ENCODE measurements at regions not wholly inside any gene's neighbourhood (a gene's known extent, or its start where the extent isn't known, plus 50 kb on each side); places are given as distances from the start of the nearest gene placed in this dataset.
"Not testable (repeated sequence)": the region's sequence is repeated elsewhere in the genome, so short reads cannot be mapped to it uniquely, and the experiment has no call there.

- H3K4me3 ChIP-seq (ENCODE audit: low read length) = no peak overlapping the region
- H3K9me3 ChIP-seq (replicated peaks; ENCODE audit: low read length) = no peaks in the 10 kb centered on the region
- H3K36me3 ChIP-seq (ENCODE audit: insufficient read depth, low read length) = no peaks in the 10 kb centered on the region
- no peak overlapping the region for H3K9ac ChIP-seq (ENCODE audit: low read depth, low read length)
- no peaks in the 10 kb centered on the region for H3K4me1 ChIP-seq (ENCODE audit: control insufficient read depth, insufficient read depth, low read length)
- H3K4me2 ChIP-seq (ENCODE audit: low read length) = no peak overlapping the region
- H3K27me3 ChIP-seq (ENCODE audit: control insufficient read depth, insufficient read depth, low read length) = no peaks in the 10 kb centered on the region
Measured at GRCh38 chr4:160026721-160027120, 923.8 kb downstream of the RAPGEF2 start.

DNA sequence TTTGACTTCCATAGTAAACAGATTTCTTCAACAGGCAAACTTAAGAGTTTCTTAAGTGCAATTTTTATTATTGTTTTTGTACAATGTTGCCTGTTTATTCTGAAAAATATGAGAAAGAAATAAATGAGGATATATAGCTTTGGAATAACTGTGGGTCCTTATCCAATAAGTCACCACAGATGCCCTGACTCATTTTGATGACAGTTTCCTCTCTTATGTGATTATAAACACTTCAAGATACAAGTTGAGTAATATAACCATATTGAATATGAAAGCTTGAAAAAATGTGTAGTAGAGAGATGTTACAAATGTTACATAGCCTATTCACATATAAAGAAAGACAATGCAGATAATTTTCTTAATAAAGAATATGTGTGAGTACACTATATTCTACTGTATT is 931.6 kb downstream of the RAPGEF2 start:
- Histone ChIP-seq H3K4me2 (ENCODE audit: low read length) (no peak overlapping the region), H3K4me3 (ENCODE audit: low read length) (no peak overlapping the region), H3K36me3 (ENCODE audit: insufficient read depth, low read length) (no peaks in the 10 kb centered on the region), H3K4me1 (ENCODE audit: control insufficient read depth, insufficient read depth, low read length) (peaks cover 6% of the 10 kb centered on the region), H3K27me3 (ENCODE audit: control insufficient read depth, insufficient read depth, low read length) (no peaks in the 10 kb centered on the region), H3K9ac (ENCODE audit: low read depth, low read length) (no peak overlapping the region), H3K9me3 (replicated peaks; ENCODE audit: low read length) (no peaks in the 10 kb centered on the region)

GRCh38 chr4:160038615-160039014 is 935.7 kb downstream of the RAPGEF2 start:
- Histone ChIP-seq H3K4me2 (ENCODE audit: low read length) (no peak overlapping the region), H3K9me3 (replicated peaks; ENCODE audit: low read length) (no peaks in the 10 kb centered on the region), H3K4me1 (ENCODE audit: control insufficient read depth, insufficient read depth, low read length) (peaks cover 6% of the 10 kb centered on the region), H3K4me3 (ENCODE audit: low read length) (no peak overlapping the region), H3K36me3 (ENCODE audit: insufficient read depth, low read length) (no peaks in the 10 kb centered on the region), H3K27me3 (ENCODE audit: control insufficient read depth, insufficient read depth, low read length) (no peaks in the 10 kb centered on the region), H3K9ac (ENCODE audit: low read depth, low read length) (no peak overlapping the region)

DNA sequence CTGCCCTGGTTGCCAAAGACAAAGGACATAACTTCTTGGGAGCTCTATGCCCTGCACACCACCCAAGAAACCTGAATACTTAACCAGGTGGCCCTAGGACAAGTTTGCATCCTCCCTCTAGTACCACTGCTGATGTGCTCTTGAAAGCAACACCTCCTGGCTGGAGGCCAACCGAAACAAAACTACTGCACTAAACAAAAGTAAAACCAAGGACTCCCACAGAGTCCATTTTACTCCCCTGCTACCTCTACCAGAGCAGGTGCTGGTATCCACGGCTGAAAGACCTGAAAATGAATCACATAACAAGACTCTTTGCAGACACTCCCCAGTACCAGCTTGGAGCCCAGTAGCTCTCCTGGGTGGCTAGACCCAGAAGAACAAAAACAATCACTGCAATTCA is 941.8 kb downstream of the RAPGEF2 start:
- peaks cover 3% of the 10 kb centered on the region for H3K9me3 ChIP-seq (replicated peaks; ENCODE audit: low read length)
- H3K4me1 ChIP-seq (ENCODE audit: control insufficient read depth, insufficient read depth, low read length) = no peaks in the 10 kb centered on the region
- no peaks in the 10 kb centered on the region for H3K36me3 ChIP-seq (ENCODE audit: insufficient read depth, low read length)
- no peak overlapping the region for H3K4me2 ChIP-seq (ENCODE audit: low read length)
- H3K27me3 ChIP-seq (ENCODE audit: control insufficient read depth, insufficient read depth, low read length) = no peaks in the 10 kb centered on the region
- no peak overlapping the region for H3K9ac ChIP-seq (ENCODE audit: low read depth, low read length)
- no peak overlapping the region for H3K4me3 ChIP-seq (ENCODE audit: low read length)

- Histone ChIP-seq H3K4me2 (ENCODE audit: low read length) (no peak overlapping the region), H3K27me3 (ENCODE audit: control insufficient read depth, insufficient read depth, low read length) (no peaks in the 10 kb centered on the region), H3K9me3 (replicated peaks; ENCODE audit: low read length) (no peaks in the 10 kb centered on the region), H3K9ac (ENCODE audit: low read depth, low read length) (no peak overlapping the region), H3K4me1 (ENCODE audit: control insufficient read depth, insufficient read depth, low read length) (no peaks in the 10 kb centered on the region), H3K4me3 (ENCODE audit: low read length) (no peak overlapping the region), H3K36me3 (ENCODE audit: insufficient read depth, low read length) (no peaks in the 10 kb centered on the region)
Measured at GRCh38 chr4:160082432-160083207, 979.7 kb downstream of the RAPGEF2 start.

DNA sequence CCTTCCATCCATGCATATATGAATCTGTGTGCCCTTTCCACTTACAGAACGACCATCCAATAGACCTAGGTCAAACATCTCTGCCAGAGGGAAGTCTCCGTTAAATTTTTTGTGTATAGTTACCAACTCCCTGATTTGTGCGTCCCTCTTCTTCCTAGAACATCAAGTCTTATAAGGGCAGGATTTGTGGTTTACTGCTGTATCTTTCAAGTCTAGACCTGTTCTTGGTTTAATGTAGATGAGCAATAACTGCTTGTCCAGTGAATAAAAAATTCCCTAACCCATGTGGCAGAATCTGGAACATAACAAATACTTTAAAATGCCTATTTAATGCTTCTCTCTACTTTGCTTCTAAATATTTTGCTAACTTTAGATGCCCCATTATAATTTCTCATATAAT is 988.8 kb downstream of the RAPGEF2 start:
- Histone ChIP-seq H3K4me2 (ENCODE audit: low read length) (no peak overlapping the region), H3K9ac (ENCODE audit: low read depth, low read length) (no peak overlapping the region), H3K4me3 (ENCODE audit: low read length) (no peak overlapping the region), H3K4me1 (ENCODE audit: control insufficient read depth, insufficient read depth, low read length) (no peaks in the 10 kb centered on the region), H3K36me3 (ENCODE audit: insufficient read depth, low read length) (no peaks in the 10 kb centered on the region), H3K9me3 (replicated peaks; ENCODE audit: low read length) (no peaks in the 10 kb centered on the region), H3K27me3 (ENCODE audit: control insufficient read depth, insufficient read depth, low read length) (no peaks in the 10 kb centered on the region)

GRCh38 chr4:160100316-160100715 is 997.4 kb downstream of the RAPGEF2 start:
- Histone ChIP-seq H3K9me3 (replicated peaks; ENCODE audit: low read length) (no peaks in the 10 kb centered on the region), H3K4me3 (ENCODE audit: low read length) (no peak overlapping the region), H3K36me3 (ENCODE audit: insufficient read depth, low read length) (no peaks in the 10 kb centered on the region), H3K27me3 (ENCODE audit: control insufficient read depth, insufficient read depth, low read length) (no peaks in the 10 kb centered on the region), H3K4me1 (ENCODE audit: control insufficient read depth, insufficient read depth, low read length) (no peaks in the 10 kb centered on the region), H3K9ac (ENCODE audit: low read depth, low read length) (no peak overlapping the region), H3K4me2 (ENCODE audit: low read length) (no peak overlapping the region)

DNA sequence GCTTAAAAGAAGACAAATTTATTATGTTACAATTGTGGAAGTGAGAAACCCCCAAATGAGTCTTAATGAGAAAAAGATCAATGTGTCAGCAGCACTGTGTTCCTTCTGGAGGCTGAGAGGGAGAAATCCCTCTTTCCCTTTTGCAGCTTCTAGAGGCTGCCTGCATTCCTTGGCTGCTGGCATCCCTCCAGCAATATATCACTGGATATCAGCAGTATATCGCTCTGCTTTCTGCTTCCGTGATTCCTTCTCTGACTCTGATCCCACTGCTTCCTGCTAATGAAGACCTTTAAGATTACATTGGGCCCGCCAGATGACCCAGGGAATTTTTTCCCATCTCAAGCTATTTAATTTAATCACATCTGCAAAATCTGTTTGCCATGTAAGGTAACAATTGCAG is 1008.0 kb downstream of the RAPGEF2 start:
- Histone ChIP-seq H3K9ac (ENCODE audit: low read depth, low read length) (no peak overlapping the region), H3K4me1 (ENCODE audit: control insufficient read depth, insufficient read depth, low read length) (no peaks in the 10 kb centered on the region), H3K9me3 (replicated peaks; ENCODE audit: low read length) (peaks cover 4% of the 10 kb centered on the region), H3K4me3 (ENCODE audit: low read length) (no peak overlapping the region), H3K4me2 (ENCODE audit: low read length) (no peak overlapping the region), H3K27me3 (ENCODE audit: control insufficient read depth, insufficient read depth, low read length) (no peaks in the 10 kb centered on the region), H3K36me3 (ENCODE audit: insufficient read depth, low read length) (no peaks in the 10 kb centered on the region)

- H3K4me3 ChIP-seq (ENCODE audit: low read length) = no peak overlapping the region
- H3K9me3 ChIP-seq (replicated peaks; ENCODE audit: low read length) = no peaks in the 10 kb centered on the region
- H3K4me2 ChIP-seq (ENCODE audit: low read length) = no peak overlapping the region
- no peaks in the 10 kb centered on the region for H3K4me1 ChIP-seq (ENCODE audit: control insufficient read depth, insufficient read depth, low read length)
- H3K9ac ChIP-seq (ENCODE audit: low read depth, low read length) = no peak overlapping the region
- no peaks in the 10 kb centered on the region for H3K27me3 ChIP-seq (ENCODE audit: control insufficient read depth, insufficient read depth, low read length)
- H3K36me3 ChIP-seq (ENCODE audit: insufficient read depth, low read length) = no peaks in the 10 kb centered on the region
Measured at GRCh38 chr4:160117686-160118085, 1014.8 kb downstream of the RAPGEF2 start.

DNA sequence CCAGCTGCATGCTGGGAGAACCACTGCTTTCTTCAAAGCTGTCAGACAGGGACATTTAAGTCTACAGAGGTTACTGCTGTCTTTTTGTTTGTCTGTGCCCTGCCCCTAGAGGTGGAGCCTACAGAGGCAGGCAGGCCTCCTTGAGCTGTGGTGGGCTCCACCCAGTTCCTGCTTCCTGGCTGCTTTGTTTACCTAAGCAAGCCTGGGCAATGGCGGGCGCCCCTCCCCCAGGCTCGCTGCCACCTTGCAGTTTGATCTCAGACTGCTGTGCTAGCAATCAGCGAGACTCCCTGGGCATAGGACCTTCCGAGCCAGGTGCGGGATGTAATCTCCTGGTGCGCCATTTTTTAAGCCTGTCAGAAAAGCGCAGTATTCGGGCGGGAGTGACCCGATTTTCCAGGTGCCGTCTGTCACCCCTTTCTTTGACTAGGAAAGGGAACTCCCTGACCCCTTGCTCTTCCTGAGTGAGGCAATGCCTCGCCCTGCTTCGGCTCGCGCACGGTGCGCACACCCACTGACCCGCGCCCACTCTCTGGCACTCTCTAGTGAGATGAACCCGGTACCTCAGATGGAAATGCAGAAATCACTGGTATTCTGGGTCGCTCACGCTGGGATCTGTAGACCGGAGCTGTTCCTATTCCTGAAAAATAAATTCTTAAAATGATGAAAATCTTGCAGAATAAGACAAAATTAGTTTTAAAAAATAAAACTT is 1022.9 kb downstream of the RAPGEF2 start:
- not testable (repeated sequence) for H3K4me3 ChIP-seq (ENCODE audit: low read length); H3K27me3 ChIP-seq (ENCODE audit: control insufficient read depth, insufficient read depth, low read length); H3K4me1 ChIP-seq (ENCODE audit: control insufficient read depth, insufficient read depth, low read length); H3K36me3 ChIP-seq (ENCODE audit: insufficient read depth, low read length); H3K9me3 ChIP-seq (replicated peaks; ENCODE audit: low read length); H3K9ac ChIP-seq (ENCODE audit: low read depth, low read length); H3K4me2 ChIP-seq (ENCODE audit: low read length)

- no peaks in the 10 kb centered on the region for H3K4me1 ChIP-seq (ENCODE audit: control insufficient read depth, insufficient read depth, low read length)
- no peaks in the 10 kb centered on the region for H3K36me3 ChIP-seq (ENCODE audit: insufficient read depth, low read length)
- H3K9me3 ChIP-seq (replicated peaks; ENCODE audit: low read length) = no peaks in the 10 kb centered on the region
- no peak overlapping the region for H3K4me2 ChIP-seq (ENCODE audit: low read length)
- H3K27me3 ChIP-seq (ENCODE audit: control insufficient read depth, insufficient read depth, low read length) = no peaks in the 10 kb centered on the region
- H3K4me3 ChIP-seq (ENCODE audit: low read length) = no peak overlapping the region
- no peak overlapping the region for H3K9ac ChIP-seq (ENCODE audit: low read depth, low read length)
Measured at GRCh38 chr4:160127211-160127610, 1024.3 kb downstream of the RAPGEF2 start.

GRCh38 chr4:160129439-160129838 is 1026.6 kb downstream of the RAPGEF2 start:
- Histone ChIP-seq H3K36me3 (ENCODE audit: insufficient read depth, low read length) (no peaks in the 10 kb centered on the region), H3K27me3 (ENCODE audit: control insufficient read depth, insufficient read depth, low read length) (no peaks in the 10 kb centered on the region), H3K4me2 (ENCODE audit: low read length) (no peak overlapping the region), H3K4me1 (ENCODE audit: control insufficient read depth, insufficient read depth, low read length) (no peaks in the 10 kb centered on the region), H3K4me3 (ENCODE audit: low read length) (no peak overlapping the region), H3K9ac (ENCODE audit: low read depth, low read length) (no peak overlapping the region), H3K9me3 (replicated peaks; ENCODE audit: low read length) (no peaks in the 10 kb centered on the region)

Measured in skeletal muscle satellite cell (primary cell).